COR-L47 (cell line): ENCODE measurements at regions not wholly inside any gene's neighbourhood (a gene's known extent, or its start where the extent isn't known, plus 50 kb on each side); places are given as distances from the start of the nearest gene placed in this dataset.
A peak's percentile ranks its signal among the peaks of the same experiment; 100 is the strongest.

Experiments used
- DNase-seq: peaks from one replicate; lab custom pipeline; 2025; lab: John Stamatoyannopoulos, UW

DNA sequence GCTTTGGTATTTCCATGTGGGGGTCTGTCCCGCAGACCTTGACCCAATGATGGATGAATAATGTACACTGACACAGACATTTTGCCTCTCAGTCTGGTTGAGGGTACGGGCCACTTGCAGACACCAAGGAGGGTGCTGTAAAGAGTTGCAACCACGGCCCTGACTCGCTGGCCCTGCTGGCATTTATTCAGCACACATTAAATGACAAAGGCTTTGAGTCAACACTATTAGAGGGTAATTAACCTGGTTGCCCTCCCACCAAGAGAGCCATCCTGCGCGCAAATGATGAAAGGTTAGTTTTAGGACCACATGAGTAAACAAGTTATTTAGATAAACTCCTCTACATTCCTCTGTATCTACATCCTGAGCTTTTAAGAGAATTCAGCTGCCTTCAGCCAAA, 308.9 kb upstream of the MMS22L start:
- no peak for DNase-seq

DNA sequence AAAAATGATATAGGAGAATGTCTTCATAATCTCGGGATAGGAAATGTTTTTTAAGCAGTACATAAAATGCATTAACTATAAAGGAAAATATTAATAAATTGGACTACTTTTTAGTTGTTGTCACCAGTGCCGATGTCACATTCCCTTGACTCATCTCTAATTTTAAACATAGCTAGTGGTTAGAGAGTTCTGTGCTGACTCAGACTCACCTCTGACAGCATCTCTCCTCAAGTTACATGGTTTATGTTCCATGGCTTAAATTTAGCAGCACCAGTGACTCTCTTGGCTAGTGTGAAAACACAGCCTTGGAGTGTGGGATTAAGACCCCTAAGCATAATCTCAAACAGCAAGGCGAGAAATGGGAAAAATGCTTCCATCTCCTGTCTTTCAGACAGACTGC, 311.8 kb upstream of the MMS22L start:
- no peak for DNase-seq

DNA sequence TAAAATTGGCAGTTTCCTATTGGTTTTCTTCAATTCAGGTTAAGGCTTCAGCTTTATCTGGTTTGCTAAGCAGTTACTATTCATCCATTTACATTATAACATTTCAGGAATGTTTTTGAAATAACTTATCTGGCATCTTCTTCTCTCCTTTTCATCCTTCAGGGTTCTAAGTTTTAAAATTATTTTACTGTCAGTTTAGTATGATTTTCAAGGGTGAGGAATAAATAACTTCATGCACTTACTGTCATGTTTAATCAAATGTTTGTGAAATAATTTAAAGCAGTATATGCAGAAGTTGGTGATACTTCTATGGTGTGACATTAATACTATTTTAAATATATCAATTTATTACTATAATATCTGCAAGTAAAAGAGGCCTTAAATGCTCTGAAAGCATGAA, 338.1 kb upstream of the MMS22L start:
- no peak for DNase-seq

GRCh38 chr6:97626671-97627441, 343.8 kb upstream of the MMS22L start:
- DNase-seq = peak; percentile 13

DNA sequence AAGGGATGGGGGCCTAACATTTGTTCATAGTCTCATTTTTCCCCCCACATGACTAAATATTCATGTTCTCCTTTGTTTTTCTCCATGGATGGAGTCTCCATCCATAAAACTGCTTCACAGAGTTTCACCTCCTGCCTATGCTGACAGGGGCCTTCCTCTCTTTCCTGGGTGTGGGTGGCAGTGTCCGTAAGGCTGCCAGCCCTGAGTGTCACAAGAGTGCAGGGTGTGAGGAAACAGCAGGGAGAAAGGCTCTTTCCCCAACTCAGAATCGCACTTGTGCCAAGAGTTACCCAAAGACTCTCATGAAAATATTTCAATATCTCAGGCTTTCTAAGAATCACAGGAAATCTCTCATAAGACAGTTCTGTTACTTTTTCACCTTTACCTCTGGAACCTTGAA, 346.2 kb upstream of the MMS22L start:
- DNase-seq = no peak

DNA sequence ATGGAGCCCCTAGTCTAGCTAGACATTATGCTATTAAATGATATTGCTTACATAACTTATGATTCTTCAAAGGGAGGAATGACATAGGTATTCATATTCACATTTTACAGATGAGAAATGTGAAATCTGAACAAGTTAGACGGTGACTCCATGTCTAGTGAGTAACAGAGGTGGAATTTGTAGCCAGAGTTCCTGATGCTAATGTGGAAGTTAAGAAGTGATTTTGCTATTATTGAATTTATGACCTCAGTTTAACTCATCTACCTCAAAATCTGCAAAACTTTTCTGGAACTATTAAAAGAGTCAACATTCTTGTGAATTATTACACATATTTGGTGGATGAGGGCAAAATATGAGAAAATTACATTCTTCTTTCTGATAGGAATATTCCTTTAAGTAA, 347.6 kb upstream of the MMS22L start:
- DNase-seq = no peak

- no peak for DNase-seq
Measured at GRCh38 chr6:97632341-97632740, 349.3 kb upstream of the MMS22L start.

DNA sequence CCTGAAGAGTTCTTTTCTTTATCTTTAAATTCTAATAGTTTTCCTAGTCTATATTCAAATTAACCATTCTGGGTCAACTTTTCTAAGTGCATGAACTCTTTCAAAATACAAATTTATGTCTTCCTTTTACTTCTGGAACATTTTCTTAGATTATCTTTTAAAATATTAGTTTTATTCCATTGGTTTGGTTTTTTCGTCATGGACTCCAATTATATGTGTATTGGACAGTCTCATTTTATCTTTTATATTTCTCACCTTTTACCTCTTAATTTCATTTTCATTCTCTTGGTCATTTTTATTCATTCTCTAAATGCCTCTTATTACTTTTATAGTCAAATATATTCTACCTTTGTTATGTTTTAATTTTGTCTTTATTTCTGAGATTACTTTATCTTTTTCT, 356.7 kb upstream of the MMS22L start:
- no peak for DNase-seq

DNA sequence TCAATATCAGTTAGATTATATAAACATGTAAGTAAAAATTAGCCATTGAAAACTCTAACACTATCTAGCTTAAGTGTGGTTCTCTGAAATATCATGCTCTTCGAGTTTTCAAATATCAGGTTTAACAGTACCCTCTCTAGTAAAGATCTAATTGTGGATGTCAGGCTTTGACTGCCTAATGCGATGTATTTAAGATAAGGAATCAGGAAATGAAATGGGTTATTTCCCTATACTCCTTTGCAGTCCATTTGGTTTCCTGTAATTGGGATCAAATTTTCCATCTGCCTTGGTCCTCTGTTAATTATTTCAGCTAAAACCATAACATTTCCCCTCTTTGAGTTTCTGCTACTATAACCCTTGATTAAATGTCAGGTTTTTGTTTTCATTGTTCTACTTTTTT, 361.3 kb upstream of the MMS22L start:
- DNase-seq = no peak

DNA sequence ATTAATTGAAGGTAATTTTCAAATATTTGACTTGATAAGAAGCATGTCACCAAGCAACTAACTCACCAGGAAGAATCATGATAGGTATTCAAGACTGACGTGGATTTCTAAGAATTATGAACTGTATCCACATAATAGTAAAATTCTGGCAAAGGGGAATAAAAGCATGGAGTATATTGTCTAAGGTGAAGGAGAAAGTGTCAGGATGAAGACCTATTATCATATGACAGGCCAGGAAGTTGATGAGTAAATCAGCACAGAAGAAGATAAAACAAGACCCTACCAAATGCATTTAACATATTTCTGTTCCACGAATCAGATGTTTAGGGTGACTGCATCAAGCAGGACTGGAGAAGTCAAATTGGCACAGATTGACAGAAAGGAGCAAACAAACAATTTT, 362.7 kb upstream of the MMS22L start:
- no peak for DNase-seq

DNA sequence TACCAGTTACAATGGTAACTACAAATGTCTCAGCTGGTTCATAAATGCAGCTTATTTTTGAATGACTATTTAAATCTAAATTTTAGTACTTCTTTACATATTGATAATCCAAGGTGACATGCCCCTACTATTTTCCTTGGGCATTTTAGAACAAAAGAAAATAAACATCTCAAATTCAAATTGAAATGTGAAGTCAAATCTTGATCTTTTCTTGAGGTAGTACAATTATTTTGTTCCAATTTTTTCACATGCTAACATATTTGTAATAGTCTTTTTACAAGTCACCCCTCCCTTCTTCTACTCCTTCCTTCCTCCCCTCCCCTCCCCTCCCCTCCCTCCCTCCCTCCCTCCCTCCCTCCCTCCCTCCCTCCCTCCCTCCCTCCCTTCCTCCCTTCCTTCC, 370.1 kb upstream of the MMS22L start:
- DNase-seq = no peak

- no peak for DNase-seq
Measured at GRCh38 chr6:97653517-97653916, 370.5 kb upstream of the MMS22L start.

- DNase-seq = no peak
Measured at GRCh38 chr6:97654674-97655073, 371.7 kb upstream of the MMS22L start.

- no peak for DNase-seq
Measured at GRCh38 chr6:97656236-97656635, 373.2 kb upstream of the MMS22L start.

- no peak for DNase-seq
Measured at GRCh38 chr6:97656706-97657350, 373.8 kb upstream of the MMS22L start.

DNA sequence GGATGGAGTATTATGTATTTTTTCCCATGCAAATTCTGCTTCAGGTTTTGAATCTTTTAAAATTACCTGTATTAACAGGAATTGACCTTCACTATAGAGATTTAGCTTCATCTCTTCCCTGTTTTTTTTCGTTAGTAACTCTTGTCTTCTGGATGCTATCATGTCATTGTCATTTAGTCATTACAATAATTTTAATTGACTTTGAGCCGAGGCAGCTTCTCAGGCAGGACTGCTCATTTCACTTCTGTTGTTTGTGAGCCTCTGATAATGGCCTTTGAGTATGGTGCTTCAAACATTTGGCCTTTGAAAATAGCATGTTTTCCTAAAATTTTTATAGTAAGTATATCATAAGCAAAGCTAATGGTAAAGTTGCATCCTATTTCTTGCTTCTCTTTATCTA, 375.1 kb upstream of the MMS22L start:
- no peak for DNase-seq

DNA sequence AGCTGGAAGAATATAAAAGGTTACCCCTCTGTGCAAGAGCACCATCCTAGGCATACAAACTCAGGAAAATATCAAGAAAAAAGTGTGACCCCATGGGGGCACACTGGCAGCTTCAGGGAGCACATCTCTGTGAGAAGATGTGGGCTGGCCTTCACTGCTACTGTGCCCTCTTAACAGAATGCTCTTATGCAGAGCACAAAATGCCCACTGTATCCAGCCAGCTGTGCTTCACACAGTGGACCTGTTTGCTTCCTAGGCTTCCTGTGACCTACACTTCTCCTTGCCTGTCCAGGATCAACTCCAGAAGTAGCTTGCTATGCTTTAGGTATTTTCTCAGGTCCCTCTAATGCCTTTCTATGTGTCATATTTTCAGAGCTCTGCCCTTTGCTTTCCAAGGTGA, 380.2 kb upstream of the MMS22L start:
- no peak for DNase-seq

DNA sequence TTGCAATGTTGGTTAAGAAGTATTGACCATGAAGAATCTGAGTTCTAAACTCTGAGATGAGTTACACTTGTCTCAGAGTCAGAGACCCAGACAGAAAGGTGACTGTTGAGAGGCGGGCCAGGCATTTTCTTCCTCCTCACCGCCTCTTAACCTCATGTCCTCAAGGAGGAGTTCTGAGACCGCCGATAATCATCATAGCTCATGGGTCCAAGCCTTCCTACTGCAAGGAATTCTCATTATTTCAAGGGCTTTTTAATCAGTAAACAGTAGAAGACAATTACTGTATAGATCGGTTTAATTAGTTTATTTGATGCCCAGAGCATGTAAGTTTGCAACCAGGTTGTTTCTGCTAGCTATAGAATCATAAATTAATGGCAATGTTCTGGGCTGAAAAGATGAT, 382.4 kb upstream of the MMS22L start:
- no peak for DNase-seq

DNA sequence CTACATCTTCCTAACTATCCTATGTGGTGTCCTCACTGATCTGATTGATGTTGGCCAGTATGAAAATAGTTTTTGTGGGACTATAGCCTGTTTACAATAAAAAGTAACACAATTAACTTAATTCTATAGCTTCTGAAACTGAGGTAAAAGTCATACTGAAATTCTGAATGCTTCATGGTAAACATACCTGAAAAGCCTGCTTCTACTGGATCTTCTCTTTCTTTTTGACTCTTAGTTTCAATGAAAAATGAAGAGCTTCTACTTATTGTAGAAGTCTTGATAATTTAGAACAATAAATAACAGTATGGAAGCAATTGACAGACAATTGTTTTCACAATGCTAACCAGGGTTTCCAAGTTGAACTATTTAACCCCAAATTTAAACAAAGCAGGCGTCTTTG, 383.9 kb upstream of the MMS22L start:
- no peak for DNase-seq

DNA sequence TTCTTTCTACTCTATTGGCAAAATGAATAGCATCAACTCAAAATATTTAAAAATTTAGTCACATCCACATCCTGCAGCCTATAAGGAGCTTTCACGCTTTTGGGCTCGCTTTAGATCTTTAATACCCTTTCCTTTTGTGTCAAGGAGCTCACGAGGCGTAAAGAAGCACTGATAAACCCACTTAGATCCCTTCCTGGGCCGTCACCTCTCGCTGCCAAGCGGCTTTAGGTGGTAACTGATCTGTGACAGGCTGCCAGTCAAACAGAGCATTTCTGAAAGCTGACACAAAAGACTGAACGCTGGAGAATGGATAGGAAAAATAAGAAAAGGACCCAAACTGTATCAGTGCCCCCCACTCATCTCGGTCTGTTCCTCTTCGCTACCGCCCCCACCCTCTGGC, 385.7 kb upstream of the MMS22L start:
- DNase-seq = no peak

DNA sequence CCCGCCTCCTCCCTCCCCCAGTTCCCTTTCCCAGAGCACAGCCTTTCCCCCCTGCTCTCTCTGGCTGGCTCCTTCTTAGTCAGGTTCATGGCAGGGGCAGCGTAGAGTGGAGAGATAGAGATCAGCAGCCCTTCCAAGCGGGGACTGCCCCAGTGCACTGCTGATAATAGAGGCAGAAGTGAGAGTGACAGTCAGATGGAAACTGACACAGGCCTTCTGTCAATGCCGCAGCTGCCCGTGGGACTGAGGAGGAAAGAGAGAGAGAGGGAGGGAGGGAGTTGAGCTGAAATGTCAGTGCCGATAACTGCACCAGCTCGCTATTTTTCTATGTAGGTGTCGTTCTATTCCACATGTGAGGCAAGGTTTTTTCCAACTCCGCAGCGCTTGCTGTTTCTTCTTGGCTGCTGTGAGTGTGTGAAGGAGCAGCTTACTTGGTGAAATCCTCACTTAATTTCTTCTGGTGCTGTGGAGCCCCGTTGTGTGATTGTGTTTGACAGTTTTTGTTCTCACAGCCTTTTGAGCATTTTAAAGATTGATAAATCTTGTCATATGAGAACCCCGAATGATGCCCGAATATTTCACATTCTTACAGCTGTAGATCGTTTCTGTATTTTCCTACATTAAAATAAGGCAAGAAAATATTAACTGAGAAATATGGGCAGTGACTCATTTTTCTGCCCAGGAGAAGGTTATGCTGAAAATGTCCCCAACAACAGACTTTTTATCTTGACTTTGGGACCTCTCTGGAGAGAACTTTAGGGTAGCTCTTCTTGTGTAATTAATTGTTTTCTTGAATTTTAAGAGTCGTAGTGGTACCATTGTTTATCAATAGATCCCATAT, 386.4 kb upstream of the MMS22L start:
- DNase-seq = no peak

DNA sequence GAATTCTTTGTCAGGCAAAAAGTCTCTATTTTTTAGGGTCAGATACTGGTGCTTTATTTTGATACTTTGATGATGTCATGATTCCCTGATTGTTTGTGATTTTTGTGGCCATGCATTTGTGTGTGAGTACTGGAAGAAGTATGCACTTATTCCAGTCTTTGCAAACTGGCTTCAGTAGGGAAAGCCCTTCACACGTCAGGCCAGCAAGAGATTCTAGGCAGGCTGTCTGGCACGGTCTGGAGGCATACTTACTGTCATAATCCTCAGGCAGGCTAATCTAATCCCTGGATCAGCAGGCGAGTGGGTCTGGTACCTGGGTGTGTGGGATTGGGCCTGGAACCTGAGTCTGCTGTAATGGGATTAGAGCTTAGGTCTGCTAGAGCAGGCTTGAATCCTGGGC, 391.8 kb upstream of the MMS22L start:
- DNase-seq = no peak

- DNase-seq = no peak
Measured at GRCh38 chr6:97677626-97678025, 394.6 kb upstream of the MMS22L start.
